Choroid plexus epithelial cell (primary cell): ENCODE measurements at regions not wholly inside any gene's neighbourhood (a gene's known extent, or its start where the extent isn't known, plus 50 kb on each side); places are given as distances from the start of the nearest gene placed in this dataset.

Source experiments
- DNase-seq: peaks from one replicate; pipeline ENCODE4 v3.0.0-alpha.2; 2010; ENCODE audit warnings: low read depth
- H3K4me3 ChIP-seq: 2 replicates; pipeline ENCODE4 v1.5.1; 2011; ENCODE audit warnings: low read depth, mild to moderate bottlenecking, control low read depth, low read length, moderate library complexity
- TF ChIP-seq, protein P1 (sequence below): conservative IDR thresholded peaks from 2 replicates; pipeline ENCODE4 v1.5.1; 2011; ENCODE audit warnings: low read depth, mild to moderate bottlenecking, control low read depth, inconsistent platforms, low read length, moderate library complexity

DNA sequence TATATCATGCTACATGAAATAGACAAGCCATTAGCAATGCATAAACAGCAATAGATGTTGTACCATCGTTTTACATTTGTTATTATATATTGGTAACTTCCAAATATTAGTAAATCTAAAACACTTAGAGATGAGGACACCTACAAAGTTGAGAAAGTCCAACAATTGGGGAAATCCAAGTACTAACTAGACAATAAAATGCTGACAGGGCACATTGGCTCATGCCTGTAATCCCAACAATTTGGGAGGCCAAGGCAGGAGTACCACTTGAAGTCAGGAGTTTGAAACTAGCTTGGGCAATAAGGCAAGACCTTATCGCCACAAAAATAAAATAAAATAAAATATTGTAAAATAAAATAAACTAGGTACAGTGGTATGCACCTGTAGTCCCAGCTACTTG lies 1023.1 kb downstream of the SUCLG1 start:
- TF ChIP-seq, protein P1, sequence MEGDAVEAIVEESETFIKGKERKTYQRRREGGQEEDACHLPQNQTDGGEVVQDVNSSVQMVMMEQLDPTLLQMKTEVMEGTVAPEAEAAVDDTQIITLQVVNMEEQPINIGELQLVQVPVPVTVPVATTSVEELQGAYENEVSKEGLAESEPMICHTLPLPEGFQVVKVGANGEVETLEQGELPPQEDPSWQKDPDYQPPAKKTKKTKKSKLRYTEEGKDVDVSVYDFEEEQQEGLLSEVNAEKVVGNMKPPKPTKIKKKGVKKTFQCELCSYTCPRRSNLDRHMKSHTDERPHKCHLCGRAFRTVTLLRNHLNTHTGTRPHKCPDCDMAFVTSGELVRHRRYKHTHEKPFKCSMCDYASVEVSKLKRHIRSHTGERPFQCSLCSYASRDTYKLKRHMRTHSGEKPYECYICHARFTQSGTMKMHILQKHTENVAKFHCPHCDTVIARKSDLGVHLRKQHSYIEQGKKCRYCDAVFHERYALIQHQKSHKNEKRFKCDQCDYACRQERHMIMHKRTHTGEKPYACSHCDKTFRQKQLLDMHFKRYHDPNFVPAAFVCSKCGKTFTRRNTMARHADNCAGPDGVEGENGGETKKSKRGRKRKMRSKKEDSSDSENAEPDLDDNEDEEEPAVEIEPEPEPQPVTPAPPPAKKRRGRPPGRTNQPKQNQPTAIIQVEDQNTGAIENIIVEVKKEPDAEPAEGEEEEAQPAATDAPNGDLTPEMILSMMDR = no peak
- H3K4me3 ChIP-seq = no peak overlapping the region
- DNase-seq = no peak

DNA sequence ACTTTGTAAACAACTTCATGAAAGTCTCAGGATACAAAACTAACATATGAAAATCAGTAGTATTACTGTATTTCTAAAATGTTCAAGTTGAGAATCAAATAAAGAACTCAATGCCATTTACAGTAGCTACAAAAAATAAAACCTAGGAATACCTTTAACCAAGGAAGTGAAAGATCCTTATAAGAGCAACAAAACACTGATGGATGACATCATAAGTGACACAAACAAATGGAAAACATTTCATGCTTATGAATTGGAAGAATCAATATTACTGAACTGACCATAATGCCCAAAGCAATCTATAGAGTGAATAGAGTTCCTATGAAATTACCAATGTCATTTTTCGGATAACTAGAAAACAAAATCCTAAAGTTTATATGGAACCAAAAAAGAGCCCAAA lies 1038.1 kb downstream of the SUCLG1 start:
- no peak for DNase-seq
- H3K4me3 ChIP-seq = no peak overlapping the region
- TF ChIP-seq, protein P1 = no peak

- peak; percentile 1 for DNase-seq
- TF ChIP-seq, protein P1 = no peak
- H3K4me3 ChIP-seq = no peak overlapping the region
These were observed 1064.8 kb downstream of the SUCLG1 start for GRCh38 chr2:83394134-83394904.

DNA sequence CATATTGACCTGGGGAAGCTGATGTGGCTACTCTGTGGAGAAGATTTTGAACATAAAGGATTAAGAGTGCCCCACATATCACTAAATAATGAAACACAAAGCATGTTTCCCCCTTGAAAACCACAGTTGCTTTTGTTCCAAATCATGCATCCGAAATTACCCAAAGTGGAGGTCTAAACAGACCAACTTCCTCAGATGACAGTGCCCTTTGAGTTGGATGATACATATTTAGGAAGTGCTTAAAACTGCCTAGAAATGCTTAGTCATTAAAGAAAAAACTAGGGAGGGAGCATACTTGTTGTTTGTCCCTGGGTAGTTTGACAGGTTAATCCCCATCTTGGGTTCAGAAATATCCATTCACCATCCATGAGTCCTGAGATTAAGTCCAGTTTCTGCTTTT lies 1070.3 kb downstream of the SUCLG1 start:
- no peak for DNase-seq
- TF ChIP-seq, protein P1 = no peak
- no peak overlapping the region for H3K4me3 ChIP-seq

GRCh38 chr2:83386549-83386948 lies 1072.5 kb downstream of the SUCLG1 start:
- no peak for DNase-seq
- TF ChIP-seq, protein P1 = no peak
- H3K4me3 ChIP-seq = no peak overlapping the region

DNA sequence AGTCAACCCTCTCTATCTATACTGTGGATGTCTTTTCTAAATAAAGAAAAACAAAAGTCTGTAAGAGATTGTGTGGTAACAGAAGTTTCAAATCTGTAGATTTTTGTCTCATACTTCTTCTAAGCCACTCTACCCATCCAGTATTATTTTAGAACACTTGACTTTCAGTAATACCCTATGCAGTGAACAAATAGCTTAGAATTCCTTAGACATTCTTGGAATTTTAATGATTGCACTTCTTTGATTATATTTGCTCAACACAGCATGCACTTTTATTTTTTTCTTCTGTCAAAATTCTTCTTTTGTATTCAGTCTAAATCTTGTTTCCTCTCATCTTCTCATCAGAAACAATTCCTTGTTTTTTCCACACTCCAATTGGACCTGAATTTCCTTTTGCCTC lies 1080.2 kb downstream of the SUCLG1 start:
- no peak overlapping the region for H3K4me3 ChIP-seq
- TF ChIP-seq, protein P1 = no peak
- no peak for DNase-seq

- TF ChIP-seq, protein P1 = no peak
- no peak overlapping the region for H3K4me3 ChIP-seq
- no peak for DNase-seq
These were observed 1082.3 kb downstream of the SUCLG1 start for GRCh38 chr2:83376731-83377130.
